Uterus (tissue), 2 donors: ENCODE measurements at regions not wholly inside any gene's neighbourhood (a gene's known extent, or its start where the extent isn't known, plus 50 kb on each side); places are given as distances from the start of the nearest gene placed in this dataset.

Experiments used
- CTCF ChIP-seq, 4 experiments: fragments of 200-600 bp in 2 of 4; fragments of 450-650 bp in 2 of 4; sonication (generic) in 2 of 4; IDR thresholded peaks; one replicate each; pipeline ENCODE4 v1.5.1; 2016 to 2019; ENCODE audit warnings: antibody characterized with exemption in 4 of 4, mild to moderate bottlenecking in 2 of 4, moderate library complexity in 1 of 4
- POLR2A ChIP-seq, 2 donors: fragments of 450-650 bp; IDR thresholded peaks; one replicate each; pipeline ENCODE4 v1.6.1; 2016; ENCODE audit warnings: antibody characterized with exemption in 2 of 2, mild to moderate bottlenecking in 1 of 2, moderate library complexity in 1 of 2

GRCh38 chr3:77889616-77890015, 849.7 kb downstream of the ROBO2 start:
- no peak for TF ChIP-seq CTCF (IDR thresholded peaks at IDR 0.05)
- no peak for TF ChIP-seq POLR2A (IDR thresholded peaks at IDR 0.05)
